Loucy (cell line): ENCODE measurements at regions not wholly inside any gene's neighbourhood (a gene's known extent, or its start where the extent isn't known, plus 50 kb on each side); places are given as distances from the start of the nearest gene placed in this dataset.

ENCODE experiments used
- CTCF ChIP-seq: fragments of 200-600 bp; sonication (generic); conservative IDR thresholded peaks from 2 replicates; pipeline ENCODE4 v1.5.1; 2014; ENCODE audit warnings: mild to moderate bottlenecking, antibody characterized with exemption, low read length
- EZH2phosphoT487 ChIP-seq: fragments of 200-600 bp; IDR thresholded peaks from 2 replicates; pipeline ENCODE4 v1.6.1; 2018; ENCODE audit warnings: antibody characterized with exemption, mild to moderate bottlenecking, moderate library complexity, borderline replicate concordance

- TF ChIP-seq CTCF = no peak
- no peak for TF ChIP-seq EZH2phosphoT487
These were observed 518.9 kb upstream of the NR5A2 start for GRCh38 chr1:199508653-199509052.
